ENCODE measurements at regions not wholly inside any gene's neighbourhood (a gene's known extent, or its start where the extent isn't known, plus 50 kb on each side); places are given as distances from the start of the nearest gene placed in this dataset.

GRCh38 chr2:236990552-236990951 lies 95.1 kb upstream of the COPS8 start:
- TF ChIP-seq, protein P1, sequence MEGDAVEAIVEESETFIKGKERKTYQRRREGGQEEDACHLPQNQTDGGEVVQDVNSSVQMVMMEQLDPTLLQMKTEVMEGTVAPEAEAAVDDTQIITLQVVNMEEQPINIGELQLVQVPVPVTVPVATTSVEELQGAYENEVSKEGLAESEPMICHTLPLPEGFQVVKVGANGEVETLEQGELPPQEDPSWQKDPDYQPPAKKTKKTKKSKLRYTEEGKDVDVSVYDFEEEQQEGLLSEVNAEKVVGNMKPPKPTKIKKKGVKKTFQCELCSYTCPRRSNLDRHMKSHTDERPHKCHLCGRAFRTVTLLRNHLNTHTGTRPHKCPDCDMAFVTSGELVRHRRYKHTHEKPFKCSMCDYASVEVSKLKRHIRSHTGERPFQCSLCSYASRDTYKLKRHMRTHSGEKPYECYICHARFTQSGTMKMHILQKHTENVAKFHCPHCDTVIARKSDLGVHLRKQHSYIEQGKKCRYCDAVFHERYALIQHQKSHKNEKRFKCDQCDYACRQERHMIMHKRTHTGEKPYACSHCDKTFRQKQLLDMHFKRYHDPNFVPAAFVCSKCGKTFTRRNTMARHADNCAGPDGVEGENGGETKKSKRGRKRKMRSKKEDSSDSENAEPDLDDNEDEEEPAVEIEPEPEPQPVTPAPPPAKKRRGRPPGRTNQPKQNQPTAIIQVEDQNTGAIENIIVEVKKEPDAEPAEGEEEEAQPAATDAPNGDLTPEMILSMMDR (IDR thresholded peaks at IDR 0.05): no peak
- TF ChIP-seq EP300 (IDR thresholded peaks at IDR 0.05) (no peak), POLR2A (IDR thresholded peaks at IDR 0.05) (no peak)

All from ovary (tissue), 3 donors.